CD4-positive, alpha-beta T cell (primary cell): ENCODE measurements at regions not wholly inside any gene's neighbourhood (a gene's known extent, or its start where the extent isn't known, plus 50 kb on each side); places are given as distances from the start of the nearest gene placed in this dataset.

Experiments used
- ATAC-seq: fragments of 200-7000 bp; cut with Tn5 transposase; one replicate; pipeline ENCODE4 v1.10.0; 2022; ENCODE audit warnings: mild to moderate bottlenecking; ENCODE audit not compliant: poor library complexity
- CTCF ChIA-PET: fragments of 350-600 bp; sonication (Branson Sonifier 250); formaldehyde crosslinking; loops from one replicate; lab custom pipeline; 2021; ENCODE audit warnings: antibody characterized with exemption, inconsistent platforms; lab: Charles Lee
- POLR2A ChIA-PET: fragments of 350-600 bp; sonication (Branson Sonifier 250); formaldehyde crosslinking; loops from one replicate; lab custom pipeline; 2021; ENCODE audit warnings: antibody characterized with exemption, inconsistent platforms; lab: Charles Lee
- DNase-seq, 14 experiments: peaks; one replicate each; pipeline ENCODE4 v3.0.0-alpha.2; 2013 to 2020; ENCODE audit warnings: mixed read lengths in 2 of 14
- H3K27ac ChIP-seq, 2 donors: one replicate each; pipeline versions ENCODE4 v1.5.1 to v1.7.0; 2013; ENCODE audit warnings: low read length in 2 of 2, low read depth in 1 of 2, mild to moderate bottlenecking in 1 of 2
- H3K27me3 ChIP-seq, 2 experiments: 1 replicate in 1 of 2; 2 replicates in 1 of 2; pipeline versions ENCODE4 v1.6.1 to v1.7.0; 2013; ENCODE audit warnings: low read length in 2 of 2, control low read depth in 1 of 2, mild to moderate bottlenecking in 1 of 2, moderate library complexity in 1 of 2; ENCODE audit not compliant: insufficient read depth in 2 of 2, control insufficient read depth in 1 of 2
- H3K36me3 ChIP-seq: one replicate; pipeline ENCODE4 v1.6.1; 2013; ENCODE audit warnings: low read length, control low read depth; ENCODE audit not compliant: insufficient read depth
- H3K4me1 ChIP-seq: one replicate; pipeline ENCODE4 v1.6.1; 2013; ENCODE audit warnings: low read length, control low read depth; ENCODE audit not compliant: insufficient read depth
- H3K4me3 ChIP-seq: one replicate; pipeline ENCODE4 v1.5.1; 2013; ENCODE audit warnings: mild to moderate bottlenecking, low read length, moderate library complexity
- H3K9me3 ChIP-seq, 2 experiments: 1 replicate in 1 of 2; 2 replicates in 1 of 2; pipeline versions ENCODE4 v1.6.1 to v1.7.0; 2013; ENCODE audit warnings: low read length in 2 of 2, mild to moderate bottlenecking in 2 of 2, control low read depth in 1 of 2, moderate library complexity in 1 of 2; ENCODE audit not compliant: control insufficient read depth in 1 of 2, insufficient read depth in 1 of 2
- H3K27ac Mint-ChIP-seq: one replicate; pipeline ENCODE4 v1.8.0; 2020; ENCODE audit warnings: mixed read lengths
- H3K27me3 Mint-ChIP-seq: one replicate; pipeline ENCODE4 v1.8.0; 2021; ENCODE audit warnings: mixed read lengths
- H3K36me3 Mint-ChIP-seq: one replicate; pipeline ENCODE4 v1.8.0; 2021; ENCODE audit warnings: low read depth, mixed read lengths
- H3K4me1 Mint-ChIP-seq: one replicate; pipeline ENCODE4 v1.8.0; 2021; ENCODE audit warnings: low read depth, mixed read lengths
- H3K4me3 Mint-ChIP-seq: one replicate; pipeline ENCODE4 v1.8.0; 2020; ENCODE audit warnings: mild to moderate bottlenecking, mixed read lengths
- H3K9me3 Mint-ChIP-seq: one replicate; pipeline ENCODE4 v1.8.0; 2020; ENCODE audit warnings: mixed read lengths
- intact Hi-C, 2 experiments: fragments of 100-400 bp; cut with DNase I in 1 of 2; cut with micrococcal nuclease in 1 of 2; formaldehyde crosslinking; loops; one replicate each; pipeline versions ENCODE4 v1.15.1 to v1.9.0; 2023 to 2025; cut with DNase I, micrococcal nuclease
- TF ChIP-seq, protein P1 (sequence below): fragments of 200-600 bp; IDR thresholded peaks from one replicate; pipeline ENCODE4 v1.8.0; 2022; ENCODE audit warnings: antibody characterized with exemption, mild to moderate bottlenecking

GRCh38 chrX:20547611-20548051 lies 280.9 kb upstream of the RPS6KA3 start:
- H3K36me3 Mint-ChIP-seq = no peaks in the 10 kb centered on the region
- no peaks in the 10 kb centered on the region for H3K27me3 Mint-ChIP-seq
- Histone ChIP-seq H3K4me1 (no peaks in the 10 kb centered on the region), H3K36me3 (no peaks in the 10 kb centered on the region), H3K4me3 (no peak overlapping the region), H3K9me3 (peaks cover 0 to 1% of the 10 kb centered on the region in 2 experiments), H3K27ac (no peak overlapping the region), H3K27me3 (no peaks in the 10 kb centered on the region)
- CTCF ChIA-PET = no interaction called here
- ATAC-seq = no peak
- no peaks in the 10 kb centered on the region for H3K9me3 Mint-ChIP-seq
- H3K4me3 Mint-ChIP-seq = no peak overlapping the region
- no peak overlapping the region for H3K27ac Mint-ChIP-seq
- TF ChIP-seq, protein P1, sequence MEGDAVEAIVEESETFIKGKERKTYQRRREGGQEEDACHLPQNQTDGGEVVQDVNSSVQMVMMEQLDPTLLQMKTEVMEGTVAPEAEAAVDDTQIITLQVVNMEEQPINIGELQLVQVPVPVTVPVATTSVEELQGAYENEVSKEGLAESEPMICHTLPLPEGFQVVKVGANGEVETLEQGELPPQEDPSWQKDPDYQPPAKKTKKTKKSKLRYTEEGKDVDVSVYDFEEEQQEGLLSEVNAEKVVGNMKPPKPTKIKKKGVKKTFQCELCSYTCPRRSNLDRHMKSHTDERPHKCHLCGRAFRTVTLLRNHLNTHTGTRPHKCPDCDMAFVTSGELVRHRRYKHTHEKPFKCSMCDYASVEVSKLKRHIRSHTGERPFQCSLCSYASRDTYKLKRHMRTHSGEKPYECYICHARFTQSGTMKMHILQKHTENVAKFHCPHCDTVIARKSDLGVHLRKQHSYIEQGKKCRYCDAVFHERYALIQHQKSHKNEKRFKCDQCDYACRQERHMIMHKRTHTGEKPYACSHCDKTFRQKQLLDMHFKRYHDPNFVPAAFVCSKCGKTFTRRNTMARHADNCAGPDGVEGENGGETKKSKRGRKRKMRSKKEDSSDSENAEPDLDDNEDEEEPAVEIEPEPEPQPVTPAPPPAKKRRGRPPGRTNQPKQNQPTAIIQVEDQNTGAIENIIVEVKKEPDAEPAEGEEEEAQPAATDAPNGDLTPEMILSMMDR = no peak
- POLR2A ChIA-PET = no interaction called here
- intact Hi-C loops = no loop called here
- no peak for DNase-seq
- H3K4me1 Mint-ChIP-seq = no peaks in the 10 kb centered on the region

DNA sequence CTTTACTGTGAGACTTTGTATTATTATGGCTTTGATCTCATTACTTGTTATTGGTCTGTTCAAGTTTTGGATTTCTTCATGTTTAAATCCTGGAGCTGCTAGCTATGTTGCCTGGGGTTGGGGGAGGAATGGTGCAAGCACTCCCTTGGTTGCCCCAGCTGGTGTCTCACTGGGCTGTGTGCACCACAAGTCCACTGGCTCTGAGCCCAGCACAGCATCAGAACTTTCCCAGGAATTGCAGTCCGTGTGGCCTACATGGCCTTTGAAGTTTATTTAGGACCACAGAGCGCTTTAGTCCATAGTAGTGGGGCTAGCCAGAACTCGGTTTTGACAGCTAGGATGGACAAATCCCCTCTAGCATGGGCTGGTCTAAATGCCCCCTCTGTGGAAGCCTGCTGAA lies 278.8 kb upstream of the RPS6KA3 start:
- POLR2A ChIA-PET = no interaction called here
- Mint-ChIP-seq H3K27me3 (no peaks in the 10 kb centered on the region), H3K4me3 (no peak overlapping the region), H3K4me1 (no peaks in the 10 kb centered on the region), H3K36me3 (no peaks in the 10 kb centered on the region), H3K27ac (no peak overlapping the region), H3K9me3 (peaks cover 4% of the 10 kb centered on the region)
- CTCF ChIA-PET = no interaction called here
- intact Hi-C loops = no loop called here
- Histone ChIP-seq H3K36me3 (no peaks in the 10 kb centered on the region), H3K4me3 (no peak overlapping the region), H3K27ac (no peak overlapping the region), H3K4me1 (no peaks in the 10 kb centered on the region), H3K27me3 (no peaks in the 10 kb centered on the region), H3K9me3 (peaks cover 3 to 8% of the 10 kb centered on the region in 2 experiments)
- ATAC-seq (no peak), DNase-seq (no peak)
- TF ChIP-seq, protein P1 = no peak

- Mint-ChIP-seq H3K4me1 (no peaks in the 10 kb centered on the region), H3K36me3 (no peaks in the 10 kb centered on the region), H3K9me3 (peaks cover 4% of the 10 kb centered on the region), H3K27ac (no peak overlapping the region), H3K27me3 (no peaks in the 10 kb centered on the region), H3K4me3 (no peak overlapping the region)
- H3K27me3 ChIP-seq = no peaks in the 10 kb centered on the region
- no peak overlapping the region for H3K27ac ChIP-seq
- ChIA-PET POLR2A (no interaction called here), CTCF (no interaction called here)
- TF ChIP-seq, protein P1 = no peak
- no peak for ATAC-seq
- intact Hi-C loops = no loop called here
- DNase-seq = no peak
- H3K4me3 ChIP-seq = no peak overlapping the region
- no peaks in the 10 kb centered on the region for H3K4me1 ChIP-seq
- H3K9me3 ChIP-seq = peaks cover 3 to 8% of the 10 kb centered on the region in 2 experiments
- H3K36me3 ChIP-seq = no peaks in the 10 kb centered on the region
These were observed 275.4 kb upstream of the RPS6KA3 start for GRCh38 chrX:20542072-20542471.
